ENCODE measurements at regions not wholly inside any gene's neighbourhood (a gene's known extent, or its start where the extent isn't known, plus 50 kb on each side); places are given as distances from the start of the nearest gene placed in this dataset.

- Mint-ChIP-seq H3K4me1 (no peaks in the 10 kb centered on the region), H3K4me3 (no peak overlapping the region), H3K36me3 (ENCODE audit: insufficient read depth) (no peaks in the 10 kb centered on the region), H3K27me3 (peaks cover 66% of the 10 kb centered on the region), H3K27ac (ENCODE audit: low read depth) (no peak overlapping the region), H3K9me3 (no peaks in the 10 kb centered on the region)
- DNase-seq (ENCODE audit: low spot score in 2 of 2), result no peak
- ATAC-seq (replicated peaks; ENCODE audit: extremely low read depth, poor library complexity, severe bottlenecking), result no peak
Observed at GRCh38 chr6:106736502-106736901, 107.1 kb downstream of the QRSL1 start.

GRCh38 chr6:106735828-106736227, 106.5 kb downstream of the QRSL1 start:
- no peaks in the 10 kb centered on the region for H3K4me1 Mint-ChIP-seq
- H3K4me3 Mint-ChIP-seq, result no peak overlapping the region
- ATAC-seq (replicated peaks; ENCODE audit: extremely low read depth, poor library complexity, severe bottlenecking), result no peak
- H3K27me3 Mint-ChIP-seq, result peaks cover 62% of the 10 kb centered on the region
- DNase-seq (ENCODE audit: low spot score in 2 of 2), result no peak
- no peaks in the 10 kb centered on the region for H3K9me3 Mint-ChIP-seq
- H3K36me3 Mint-ChIP-seq (ENCODE audit: insufficient read depth), result no peaks in the 10 kb centered on the region
- H3K27ac Mint-ChIP-seq (ENCODE audit: low read depth), result no peak overlapping the region

- no peak overlapping the region for H3K27ac Mint-ChIP-seq (ENCODE audit: low read depth)
- H3K9me3 Mint-ChIP-seq, result no peaks in the 10 kb centered on the region
- DNase-seq (ENCODE audit: low spot score in 2 of 2) (no peak), ATAC-seq (replicated peaks; ENCODE audit: extremely low read depth, poor library complexity, severe bottlenecking) (no peak)
- no peaks in the 10 kb centered on the region for H3K4me1 Mint-ChIP-seq
- peaks cover 60% of the 10 kb centered on the region for H3K27me3 Mint-ChIP-seq
- H3K4me3 Mint-ChIP-seq, result no peak overlapping the region
- H3K36me3 Mint-ChIP-seq (ENCODE audit: insufficient read depth), result no peaks in the 10 kb centered on the region
Observed at GRCh38 chr6:106735136-106735633, 105.8 kb downstream of the QRSL1 start.

- DNase-seq (ENCODE audit: low spot score in 2 of 2), result no peak
- no peak overlapping the region for H3K27ac Mint-ChIP-seq (ENCODE audit: low read depth)
- no peaks in the 10 kb centered on the region for H3K36me3 Mint-ChIP-seq (ENCODE audit: insufficient read depth)
- H3K4me3 Mint-ChIP-seq, result no peak overlapping the region
- H3K4me1 Mint-ChIP-seq, result no peaks in the 10 kb centered on the region
- H3K9me3 Mint-ChIP-seq, result no peaks in the 10 kb centered on the region
- peaks cover 63% of the 10 kb centered on the region for H3K27me3 Mint-ChIP-seq
- no peak for ATAC-seq (replicated peaks; ENCODE audit: extremely low read depth, poor library complexity, severe bottlenecking)
Observed at GRCh38 chr6:106733386-106733785, 104.0 kb downstream of the QRSL1 start.

- Mint-ChIP-seq H3K4me1 (no peaks in the 10 kb centered on the region), H3K4me3 (no peak overlapping the region), H3K9me3 (no peaks in the 10 kb centered on the region), H3K27me3 (peaks cover 54% of the 10 kb centered on the region), H3K36me3 (ENCODE audit: insufficient read depth) (no peaks in the 10 kb centered on the region), H3K27ac (ENCODE audit: low read depth) (no peak overlapping the region)
- no peak for DNase-seq (ENCODE audit: low spot score in 2 of 2)
- ATAC-seq (replicated peaks; ENCODE audit: extremely low read depth, poor library complexity, severe bottlenecking), result no peak
Observed at GRCh38 chr6:106732376-106732940, 103.1 kb downstream of the QRSL1 start.

GRCh38 chr6:106731843-106732160, 102.4 kb downstream of the QRSL1 start:
- no peaks in the 10 kb centered on the region for H3K4me1 Mint-ChIP-seq
- H3K27ac Mint-ChIP-seq (ENCODE audit: low read depth), result no peak overlapping the region
- ATAC-seq (replicated peaks; ENCODE audit: extremely low read depth, poor library complexity, severe bottlenecking) (no peak), DNase-seq (ENCODE audit: low spot score in 2 of 2) (no peak)
- no peaks in the 10 kb centered on the region for H3K36me3 Mint-ChIP-seq (ENCODE audit: insufficient read depth)
- H3K27me3 Mint-ChIP-seq, result peaks cover 49% of the 10 kb centered on the region
- no peak overlapping the region for H3K4me3 Mint-ChIP-seq
- no peaks in the 10 kb centered on the region for H3K9me3 Mint-ChIP-seq

GRCh38 chr6:106731144-106731842, 101.9 kb downstream of the QRSL1 start:
- ATAC-seq (replicated peaks; ENCODE audit: extremely low read depth, poor library complexity, severe bottlenecking), result no peak
- no peak overlapping the region for H3K4me3 Mint-ChIP-seq
- H3K36me3 Mint-ChIP-seq (ENCODE audit: insufficient read depth), result no peaks in the 10 kb centered on the region
- H3K4me1 Mint-ChIP-seq, result no peaks in the 10 kb centered on the region
- peaks cover 48% of the 10 kb centered on the region for H3K27me3 Mint-ChIP-seq
- DNase-seq (ENCODE audit: low spot score in 2 of 2), result no peak
- no peaks in the 10 kb centered on the region for H3K9me3 Mint-ChIP-seq
- no peak overlapping the region for H3K27ac Mint-ChIP-seq (ENCODE audit: low read depth)

GRCh38 chr6:106730718-106731117, 101.3 kb downstream of the QRSL1 start:
- H3K4me1 Mint-ChIP-seq, result no peaks in the 10 kb centered on the region
- H3K27ac Mint-ChIP-seq (ENCODE audit: low read depth), result no peak overlapping the region
- H3K4me3 Mint-ChIP-seq, result no peak overlapping the region
- H3K27me3 Mint-ChIP-seq, result peaks cover 42% of the 10 kb centered on the region
- H3K36me3 Mint-ChIP-seq (ENCODE audit: insufficient read depth), result no peaks in the 10 kb centered on the region
- no peak for ATAC-seq (replicated peaks; ENCODE audit: extremely low read depth, poor library complexity, severe bottlenecking)
- no peaks in the 10 kb centered on the region for H3K9me3 Mint-ChIP-seq
- no peak for DNase-seq (ENCODE audit: low spot score in 2 of 2)

- H3K4me1 Mint-ChIP-seq, result no peaks in the 10 kb centered on the region
- no peak overlapping the region for H3K4me3 Mint-ChIP-seq
- DNase-seq (ENCODE audit: low spot score in 2 of 2), result no peak
- no peak for ATAC-seq (replicated peaks; ENCODE audit: extremely low read depth, poor library complexity, severe bottlenecking)
- peaks cover 38% of the 10 kb centered on the region for H3K27me3 Mint-ChIP-seq
- no peaks in the 10 kb centered on the region for H3K9me3 Mint-ChIP-seq
- no peaks in the 10 kb centered on the region for H3K36me3 Mint-ChIP-seq (ENCODE audit: insufficient read depth)
- no peak overlapping the region for H3K27ac Mint-ChIP-seq (ENCODE audit: low read depth)
Observed at GRCh38 chr6:106730264-106730663, 100.9 kb downstream of the QRSL1 start.

GRCh38 chr6:106729841-106730240, 100.5 kb downstream of the QRSL1 start:
- H3K4me1 Mint-ChIP-seq, result no peaks in the 10 kb centered on the region

GRCh38 chr6:106728296-106728870, 99.0 kb downstream of the QRSL1 start:
- no peaks in the 10 kb centered on the region for H3K36me3 Mint-ChIP-seq (ENCODE audit: insufficient read depth)
- no peak overlapping the region for H3K4me3 Mint-ChIP-seq
- DNase-seq (ENCODE audit: low spot score in 2 of 2), result no peak
- no peak for ATAC-seq (replicated peaks; ENCODE audit: extremely low read depth, poor library complexity, severe bottlenecking)
- no peaks in the 10 kb centered on the region for H3K4me1 Mint-ChIP-seq
- H3K27ac Mint-ChIP-seq (ENCODE audit: low read depth), result no peak overlapping the region
- H3K9me3 Mint-ChIP-seq, result no peaks in the 10 kb centered on the region
- H3K27me3 Mint-ChIP-seq, result peaks cover 47% of the 10 kb centered on the region

More at GRCh38 chr6:106729841-106730240, 100.5 kb downstream of the QRSL1 start:
- no peak for ATAC-seq (replicated peaks; ENCODE audit: extremely low read depth, poor library complexity, severe bottlenecking)
- Mint-ChIP-seq H3K27ac (ENCODE audit: low read depth) (no peak overlapping the region), H3K27me3 (peaks cover 37% of the 10 kb centered on the region), H3K36me3 (ENCODE audit: insufficient read depth) (no peaks in the 10 kb centered on the region), H3K4me3 (no peak overlapping the region), H3K9me3 (no peaks in the 10 kb centered on the region)
- no peak for DNase-seq (ENCODE audit: low spot score in 2 of 2)

- H3K4me1 Mint-ChIP-seq, result no peaks in the 10 kb centered on the region
- H3K36me3 Mint-ChIP-seq (ENCODE audit: insufficient read depth), result no peaks in the 10 kb centered on the region
- H3K27me3 Mint-ChIP-seq, result peaks cover 42% of the 10 kb centered on the region
- no peak overlapping the region for H3K4me3 Mint-ChIP-seq
- ATAC-seq (replicated peaks; ENCODE audit: extremely low read depth, poor library complexity, severe bottlenecking) (no peak), DNase-seq (ENCODE audit: low spot score in 2 of 2) (no peak)
- no peak overlapping the region for H3K27ac Mint-ChIP-seq (ENCODE audit: low read depth)
- H3K9me3 Mint-ChIP-seq, result no peaks in the 10 kb centered on the region
Observed at GRCh38 chr6:106727480-106728149, 98.2 kb downstream of the QRSL1 start.

- Mint-ChIP-seq H3K4me1 (no peaks in the 10 kb centered on the region), H3K27me3 (peaks cover 34% of the 10 kb centered on the region), H3K4me3 (no peak overlapping the region), H3K27ac (ENCODE audit: low read depth) (no peak overlapping the region), H3K36me3 (ENCODE audit: insufficient read depth) (no peaks in the 10 kb centered on the region), H3K9me3 (no peaks in the 10 kb centered on the region)
- ATAC-seq (replicated peaks; ENCODE audit: extremely low read depth, poor library complexity, severe bottlenecking), result no peak
- no peak for DNase-seq (ENCODE audit: low spot score in 2 of 2)
Observed at GRCh38 chr6:106724848-106725247, 95.5 kb downstream of the QRSL1 start.

Measured in central memory CD8-positive, alpha-beta T cell (primary cell).